OCI-LY7 (cell line): ENCODE measurements at regions not wholly inside any gene's neighbourhood (a gene's known extent, or its start where the extent isn't known, plus 50 kb on each side); places are given as distances from the start of the nearest gene placed in this dataset.

Source experiments
- BruUV-seq: library from RNA; stranded (reverse); fragments of 400-500 nt; replicated peaks from 2 replicates; lab custom pipeline; 2021; lab: Mats Ljungman, UMichigan
- CTCF ChIA-PET: fragments of 300-600 bp; sonication (Branson Sonifier 250); formaldehyde crosslinking; loops from one replicate; lab custom pipeline; 2022; ENCODE audit warnings: antibody characterized with exemption; ENCODE audit not compliant: unreplicated experiment; lab: Charles Lee
- POLR2A ChIA-PET: fragments of 300-600 bp; sonication (Branson Sonifier 250); formaldehyde crosslinking; loops from one replicate; lab custom pipeline; 2022; ENCODE audit warnings: antibody characterized with exemption; lab: Charles Lee
- DNase-seq: peaks from one replicate; pipeline ENCODE4 v3.0.0-alpha.2; 2015; ENCODE audit warnings: low spot score
- H2AFZ ChIP-seq: fragments of 200-600 bp; sonication (generic), shearing (Covaris generic); 2 replicates; pipeline ENCODE4 v1.6.1; 2014; ENCODE audit warnings: mild to moderate bottlenecking, antibody characterized with exemption, low read length, moderate library complexity
- H3K27ac ChIP-seq: fragments of 200-600 bp; sonication (generic); 2 replicates; pipeline ENCODE4 v1.5.1; 2014; ENCODE audit warnings: mixed run types, low read depth, mild to moderate bottlenecking, moderate library complexity, low read length, inconsistent platforms; ENCODE audit not compliant: poor library complexity, severe bottlenecking
- H3K36me3 ChIP-seq: fragments of 200-600 bp; sonication (generic); 2 replicates; pipeline ENCODE4 v1.6.1; 2014; ENCODE audit warnings: mild to moderate bottlenecking, antibody characterized with exemption, low read length, moderate library complexity, mixed read lengths; ENCODE audit not compliant: insufficient read depth
- H3K4me1 ChIP-seq: fragments of 200-600 bp; sonication (generic); 2 replicates; pipeline ENCODE4 v1.5.1; 2014; ENCODE audit warnings: mild to moderate bottlenecking, low read length; ENCODE audit not compliant: insufficient read depth, poor library complexity, severe bottlenecking
- H3K4me2 ChIP-seq: fragments of 200-600 bp; sonication (generic); 2 replicates; pipeline ENCODE4 v1.6.1; 2014; ENCODE audit warnings: mild to moderate bottlenecking, low read length
- H3K4me3 ChIP-seq: fragments of 200-600 bp; sonication (generic); 2 replicates; pipeline ENCODE4 v1.5.1; 2014; ENCODE audit warnings: mild to moderate bottlenecking, low read depth, low read length; ENCODE audit not compliant: poor library complexity, severe bottlenecking
- H3K79me2 ChIP-seq: fragments of 200-600 bp; sonication (generic); 2 replicates; pipeline ENCODE4 v1.6.1; 2016; ENCODE audit warnings: low read depth, mild to moderate bottlenecking, low read length, moderate library complexity, mixed read lengths; ENCODE audit not compliant: insufficient read depth
- H3K9me2 ChIP-seq: fragments of 200-600 bp; sonication (generic); 2 replicates; pipeline ENCODE4 v1.6.1; 2016; ENCODE audit warnings: mild to moderate bottlenecking, low read length, mixed read lengths; ENCODE audit not compliant: insufficient read depth
- H3K9me3 ChIP-seq: fragments of 200-600 bp; sonication (generic); 2 replicates; pipeline ENCODE4 v1.6.1; 2014; ENCODE audit warnings: mild to moderate bottlenecking, mixed run types, low read length, mixed read lengths
- H4K20me1 ChIP-seq: fragments of 200-600 bp; sonication (generic); 2 replicates; pipeline ENCODE4 v1.6.1; 2014; ENCODE audit warnings: mild to moderate bottlenecking, antibody characterized with exemption, low read length, moderate library complexity, mixed read lengths; ENCODE audit not compliant: insufficient read depth
- EZH2phosphoT487 ChIP-seq: fragments of 200-600 bp; sonication (generic); IDR thresholded peaks from 2 replicates; pipeline ENCODE4 v1.6.1; 2018; ENCODE audit warnings: low read depth, borderline replicate concordance, mild to moderate bottlenecking, mixed run types, antibody characterized with exemption, low read length, moderate library complexity, mixed read lengths
- intact Hi-C: fragments of 100-400 bp; cut with micrococcal nuclease; formaldehyde crosslinking; loops from one replicate; pipeline ENCODE4 v1.10.0; 2022; ENCODE audit not compliant: unreplicated experiment
- TF ChIP-seq, protein P1 (sequence below): fragments of 200-600 bp; sonication (generic); conservative IDR thresholded peaks from 2 replicates; pipeline ENCODE4 v1.5.1; 2014; ENCODE audit warnings: mild to moderate bottlenecking, antibody characterized with exemption, low read length, moderate library complexity, mixed read lengths

GRCh38 chr6:125358898-125359297 lies 57.1 kb upstream of the HDDC2 start:
- no peak for DNase-seq
- no peak for TF ChIP-seq EZH2phosphoT487
- TF ChIP-seq, protein P1, sequence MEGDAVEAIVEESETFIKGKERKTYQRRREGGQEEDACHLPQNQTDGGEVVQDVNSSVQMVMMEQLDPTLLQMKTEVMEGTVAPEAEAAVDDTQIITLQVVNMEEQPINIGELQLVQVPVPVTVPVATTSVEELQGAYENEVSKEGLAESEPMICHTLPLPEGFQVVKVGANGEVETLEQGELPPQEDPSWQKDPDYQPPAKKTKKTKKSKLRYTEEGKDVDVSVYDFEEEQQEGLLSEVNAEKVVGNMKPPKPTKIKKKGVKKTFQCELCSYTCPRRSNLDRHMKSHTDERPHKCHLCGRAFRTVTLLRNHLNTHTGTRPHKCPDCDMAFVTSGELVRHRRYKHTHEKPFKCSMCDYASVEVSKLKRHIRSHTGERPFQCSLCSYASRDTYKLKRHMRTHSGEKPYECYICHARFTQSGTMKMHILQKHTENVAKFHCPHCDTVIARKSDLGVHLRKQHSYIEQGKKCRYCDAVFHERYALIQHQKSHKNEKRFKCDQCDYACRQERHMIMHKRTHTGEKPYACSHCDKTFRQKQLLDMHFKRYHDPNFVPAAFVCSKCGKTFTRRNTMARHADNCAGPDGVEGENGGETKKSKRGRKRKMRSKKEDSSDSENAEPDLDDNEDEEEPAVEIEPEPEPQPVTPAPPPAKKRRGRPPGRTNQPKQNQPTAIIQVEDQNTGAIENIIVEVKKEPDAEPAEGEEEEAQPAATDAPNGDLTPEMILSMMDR = no peak
- H3K36me3 ChIP-seq = no peaks in the 10 kb centered on the region
- no peak overlapping the region for H3K27ac ChIP-seq
- H3K4me2 ChIP-seq = no peak overlapping the region
- intact Hi-C loops = no loop called here
- POLR2A ChIA-PET = no interaction called here
- no peaks in the 10 kb centered on the region for H4K20me1 ChIP-seq
- no TSS peak for BruUV-seq
- CTCF ChIA-PET = no interaction called here
- no peaks in the 10 kb centered on the region for H3K9me2 ChIP-seq
- peaks cover 14% of the 10 kb centered on the region for H3K4me1 ChIP-seq
- no peak overlapping the region for H2AFZ ChIP-seq
- no peaks in the 10 kb centered on the region for H3K79me2 ChIP-seq
- no peak overlapping the region for H3K4me3 ChIP-seq
- no peaks in the 10 kb centered on the region for H3K9me3 ChIP-seq

DNA sequence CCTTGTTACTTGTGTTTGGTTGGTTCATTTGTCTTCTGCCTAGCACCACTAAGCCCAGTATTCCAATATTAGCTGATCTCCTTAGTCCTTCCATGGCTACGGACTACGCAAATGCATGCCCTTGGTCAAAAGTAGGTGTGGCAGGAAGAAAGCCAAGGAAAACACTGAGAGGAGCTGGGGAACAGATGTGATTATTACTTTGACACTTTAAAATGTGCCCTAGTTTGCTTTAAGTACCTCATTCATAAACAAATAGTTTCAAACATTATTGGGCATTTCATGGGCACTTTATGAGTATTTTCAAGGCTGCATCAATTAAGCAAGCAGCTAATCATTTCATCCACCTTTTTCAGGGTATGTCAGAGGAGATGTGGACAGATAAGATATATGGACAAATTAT lies 60.1 kb upstream of the HDDC2 start:
- no peak overlapping the region for H3K27ac ChIP-seq
- no peak for DNase-seq
- CTCF ChIA-PET = no interaction called here
- H3K36me3 ChIP-seq = no peaks in the 10 kb centered on the region
- no peaks in the 10 kb centered on the region for H3K9me2 ChIP-seq
- BruUV-seq = no TSS peak
- H3K4me2 ChIP-seq = no peak overlapping the region
- H4K20me1 ChIP-seq = no peaks in the 10 kb centered on the region
- H3K4me3 ChIP-seq = no peak overlapping the region
- TF ChIP-seq EZH2phosphoT487 = no peak
- TF ChIP-seq, protein P1 = no peak
- POLR2A ChIA-PET = interaction anchor here (0.7 to 1.0 kb wide), 2 partner anchors 12 to 395 kb away, joined by 3 to 4 read pairs; no protein-coding TSS in a partner anchor
- H3K4me1 ChIP-seq = peaks cover 1% of the 10 kb centered on the region
- H3K9me3 ChIP-seq = no peaks in the 10 kb centered on the region
- intact Hi-C loops = no loop called here
- no peak overlapping the region for H2AFZ ChIP-seq
- no peaks in the 10 kb centered on the region for H3K79me2 ChIP-seq

DNA sequence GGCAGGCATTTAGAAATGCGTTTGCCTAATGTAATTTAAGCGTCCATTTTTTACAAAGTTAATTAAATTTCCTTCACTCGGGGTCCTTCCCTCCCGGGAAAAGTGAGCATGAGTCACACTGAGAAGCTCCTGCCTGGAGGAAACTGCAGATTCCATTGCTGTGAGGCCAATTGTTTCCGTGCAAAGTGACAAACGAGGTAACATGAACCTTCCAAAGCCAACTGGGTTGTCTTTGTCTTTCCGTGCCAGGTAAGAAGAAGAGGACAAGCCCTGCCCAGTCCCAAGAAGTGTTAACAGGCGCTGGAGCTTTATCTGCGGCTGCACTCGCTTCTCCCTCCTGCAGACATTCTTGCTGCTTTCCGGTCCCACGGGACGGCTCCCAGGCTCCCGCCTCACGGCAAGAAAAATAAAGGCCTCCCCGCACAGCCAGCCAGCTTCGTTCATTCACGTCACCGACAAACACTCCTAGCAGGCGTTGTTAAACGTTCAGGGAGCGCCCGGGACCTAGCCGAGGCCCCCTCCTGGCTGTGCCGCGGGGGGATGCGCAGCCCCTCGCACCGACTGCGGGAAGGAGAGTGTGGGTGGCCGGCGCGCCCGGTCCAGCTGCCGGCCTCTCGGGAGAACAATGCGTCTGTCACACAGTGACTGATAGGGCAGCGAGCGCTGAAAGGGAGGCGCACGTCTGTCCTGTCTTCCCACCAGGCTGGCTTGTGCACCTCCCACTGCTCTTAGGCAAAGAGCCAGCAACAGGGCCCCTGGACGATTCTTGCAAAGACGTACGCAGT lies 61.5 kb upstream of the HDDC2 start:
- CTCF ChIA-PET = no interaction called here
- H3K9me3 ChIP-seq = no peaks in the 10 kb centered on the region
- intact Hi-C loops = no loop called here
- H3K4me2 ChIP-seq = no peak overlapping the region
- no peaks in the 10 kb centered on the region for H4K20me1 ChIP-seq
- no TSS peak for BruUV-seq
- H3K79me2 ChIP-seq = no peaks in the 10 kb centered on the region
- H3K4me3 ChIP-seq = no peak overlapping the region
- no peaks in the 10 kb centered on the region for H3K9me2 ChIP-seq
- no peak overlapping the region for H2AFZ ChIP-seq
- TF ChIP-seq, protein P1 = no peak
- TF ChIP-seq EZH2phosphoT487 = no peak
- no peaks in the 10 kb centered on the region for H3K4me1 ChIP-seq
- no peak overlapping the region for H3K27ac ChIP-seq
- POLR2A ChIA-PET = no interaction called here
- no peaks in the 10 kb centered on the region for H3K36me3 ChIP-seq
- DNase-seq = no peak
